ENCODE measurements at regions not wholly inside any gene's neighbourhood (a gene's known extent, or its start where the extent isn't known, plus 50 kb on each side); places are given as distances from the start of the nearest gene placed in this dataset.
"Not testable (repeated sequence)": the region's sequence is repeated elsewhere in the genome, so short reads cannot be mapped to it uniquely, and the experiment has no call there.

DNA sequence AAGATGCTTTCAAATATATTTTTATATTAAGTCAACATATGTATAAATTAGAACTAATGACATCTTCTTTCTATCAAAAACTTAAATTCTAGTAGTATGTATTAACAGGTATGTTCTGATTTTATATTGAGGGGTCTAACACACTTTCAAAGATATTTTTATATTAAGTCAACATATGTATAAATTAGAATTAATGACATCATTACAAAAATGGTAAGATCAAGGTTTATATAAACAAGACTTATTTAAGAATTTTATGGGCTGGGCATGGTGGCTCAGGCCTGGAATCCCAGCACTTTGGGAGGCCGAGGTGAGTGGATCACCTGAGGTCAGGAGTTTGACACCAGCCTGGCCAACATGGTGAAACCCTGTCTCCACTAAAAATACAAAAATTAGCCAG is 194.6 kb upstream of the CXCR4 start:
- TF ChIP-seq, protein P1, sequence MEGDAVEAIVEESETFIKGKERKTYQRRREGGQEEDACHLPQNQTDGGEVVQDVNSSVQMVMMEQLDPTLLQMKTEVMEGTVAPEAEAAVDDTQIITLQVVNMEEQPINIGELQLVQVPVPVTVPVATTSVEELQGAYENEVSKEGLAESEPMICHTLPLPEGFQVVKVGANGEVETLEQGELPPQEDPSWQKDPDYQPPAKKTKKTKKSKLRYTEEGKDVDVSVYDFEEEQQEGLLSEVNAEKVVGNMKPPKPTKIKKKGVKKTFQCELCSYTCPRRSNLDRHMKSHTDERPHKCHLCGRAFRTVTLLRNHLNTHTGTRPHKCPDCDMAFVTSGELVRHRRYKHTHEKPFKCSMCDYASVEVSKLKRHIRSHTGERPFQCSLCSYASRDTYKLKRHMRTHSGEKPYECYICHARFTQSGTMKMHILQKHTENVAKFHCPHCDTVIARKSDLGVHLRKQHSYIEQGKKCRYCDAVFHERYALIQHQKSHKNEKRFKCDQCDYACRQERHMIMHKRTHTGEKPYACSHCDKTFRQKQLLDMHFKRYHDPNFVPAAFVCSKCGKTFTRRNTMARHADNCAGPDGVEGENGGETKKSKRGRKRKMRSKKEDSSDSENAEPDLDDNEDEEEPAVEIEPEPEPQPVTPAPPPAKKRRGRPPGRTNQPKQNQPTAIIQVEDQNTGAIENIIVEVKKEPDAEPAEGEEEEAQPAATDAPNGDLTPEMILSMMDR (IDR thresholded peaks at IDR 0.05), result not testable (repeated sequence)
- not testable (repeated sequence) for TF ChIP-seq POLR2A, EP300 (IDR thresholded peaks at IDR 0.05)

Measured in tibial nerve (tissue), 4 donors.